GM19239 (cell line): ENCODE measurements at regions not wholly inside any gene's neighbourhood (a gene's known extent, or its start where the extent isn't known, plus 50 kb on each side); places are given as distances from the start of the nearest gene placed in this dataset.
A peak's percentile ranks its signal among the peaks of the same experiment; 100 is the strongest.

Experiments
- DNase-seq: peaks from one replicate; pipeline ENCODE4 v3.0.0; 2011; ENCODE audit warnings: low spot score; ENCODE audit not compliant: insufficient read length
- FAIRE-seq: peaks from 2 replicates; lab custom pipeline; 2011; peaks lifted over from hg19 to GRCh38; lab: Jason Lieb, UNC

DNA sequence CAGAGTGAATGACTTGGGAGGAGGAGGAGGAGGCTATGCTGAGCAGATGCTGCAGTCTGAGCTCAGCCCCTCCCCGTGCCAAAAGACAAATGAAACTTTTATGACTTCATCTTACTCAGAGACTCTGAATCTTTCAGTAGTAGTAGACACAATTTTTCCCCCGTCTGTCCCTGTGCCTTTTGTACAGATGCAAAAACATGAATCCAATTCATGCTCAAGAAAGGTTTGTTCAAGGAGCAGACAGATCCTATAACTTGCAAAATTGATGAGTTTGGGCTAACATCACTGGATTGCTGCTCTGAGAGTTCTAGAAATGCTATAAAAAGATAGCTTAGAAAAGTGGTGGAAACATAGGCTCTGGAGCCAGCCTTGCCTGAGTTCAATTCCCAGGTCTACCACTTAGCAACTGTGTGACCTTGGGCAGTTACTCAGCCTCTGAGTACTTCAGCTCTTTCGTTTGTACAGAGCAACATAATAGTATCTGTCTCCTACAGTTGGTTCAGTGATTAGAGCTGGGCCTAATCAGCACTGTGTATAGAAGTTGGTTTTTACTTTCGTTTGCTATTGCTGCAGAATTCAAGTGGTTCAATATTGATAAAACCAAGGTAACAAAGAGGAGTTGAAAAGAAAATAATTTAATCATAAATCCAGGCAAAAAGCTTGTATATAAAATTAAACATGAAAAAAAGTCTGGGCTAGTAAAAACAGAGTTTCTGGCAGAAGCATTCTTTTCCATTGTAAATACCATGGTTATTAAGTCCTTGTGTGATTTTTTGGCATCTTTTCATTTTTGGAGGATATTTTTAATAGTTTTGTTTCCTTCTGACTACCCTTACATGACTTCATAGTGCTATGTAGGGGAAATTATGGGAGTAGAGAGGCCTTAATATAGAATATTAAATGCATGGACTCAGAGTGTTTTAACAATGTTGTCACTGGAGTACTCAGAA lies 174.2 kb upstream of the ZNF32 start:
- DNase-seq (no peak), FAIRE-seq (no peak)

DNA sequence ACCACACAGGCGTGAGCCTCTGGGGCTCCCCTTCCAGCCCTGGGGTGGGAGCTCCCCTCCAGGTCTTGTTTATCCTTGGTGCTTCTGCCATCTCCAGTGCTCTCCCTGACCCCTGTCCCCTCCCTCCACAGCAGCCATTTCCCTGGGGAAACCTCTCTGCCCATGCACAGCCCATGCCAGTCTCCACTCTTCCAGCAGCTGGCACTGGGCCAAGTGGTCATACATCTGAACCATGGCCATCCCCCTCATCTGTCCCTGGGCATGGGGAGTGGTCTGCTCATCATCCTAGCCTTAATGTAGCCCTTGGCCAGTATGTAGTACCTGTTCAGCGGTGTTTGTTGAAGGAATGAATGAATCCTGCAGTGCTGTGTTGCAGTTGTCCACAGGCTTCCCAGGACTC lies 172.4 kb upstream of the ZNF32 start:
- FAIRE-seq (no peak), DNase-seq (no peak)

DNA sequence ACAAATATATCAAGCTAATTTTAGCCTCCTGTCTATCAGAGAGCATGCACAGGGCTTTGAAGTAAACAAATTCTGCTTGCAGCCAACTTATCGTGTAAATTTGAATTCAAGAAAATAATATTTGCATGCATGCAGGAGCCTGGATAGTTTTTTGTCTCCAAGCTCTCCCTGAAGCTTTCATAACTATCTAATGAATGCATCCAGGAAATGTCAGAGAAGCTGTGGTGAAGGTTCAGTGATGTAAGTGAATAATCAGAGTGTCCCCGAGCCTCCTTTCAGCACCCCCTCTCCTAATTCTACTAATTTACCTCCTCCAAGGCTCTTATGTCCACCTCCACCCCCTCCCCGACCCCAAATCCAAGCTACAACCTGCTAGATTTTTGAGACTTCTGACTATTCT lies 172.0 kb upstream of the ZNF32 start:
- DNase-seq (no peak), FAIRE-seq (no peak)

DNA sequence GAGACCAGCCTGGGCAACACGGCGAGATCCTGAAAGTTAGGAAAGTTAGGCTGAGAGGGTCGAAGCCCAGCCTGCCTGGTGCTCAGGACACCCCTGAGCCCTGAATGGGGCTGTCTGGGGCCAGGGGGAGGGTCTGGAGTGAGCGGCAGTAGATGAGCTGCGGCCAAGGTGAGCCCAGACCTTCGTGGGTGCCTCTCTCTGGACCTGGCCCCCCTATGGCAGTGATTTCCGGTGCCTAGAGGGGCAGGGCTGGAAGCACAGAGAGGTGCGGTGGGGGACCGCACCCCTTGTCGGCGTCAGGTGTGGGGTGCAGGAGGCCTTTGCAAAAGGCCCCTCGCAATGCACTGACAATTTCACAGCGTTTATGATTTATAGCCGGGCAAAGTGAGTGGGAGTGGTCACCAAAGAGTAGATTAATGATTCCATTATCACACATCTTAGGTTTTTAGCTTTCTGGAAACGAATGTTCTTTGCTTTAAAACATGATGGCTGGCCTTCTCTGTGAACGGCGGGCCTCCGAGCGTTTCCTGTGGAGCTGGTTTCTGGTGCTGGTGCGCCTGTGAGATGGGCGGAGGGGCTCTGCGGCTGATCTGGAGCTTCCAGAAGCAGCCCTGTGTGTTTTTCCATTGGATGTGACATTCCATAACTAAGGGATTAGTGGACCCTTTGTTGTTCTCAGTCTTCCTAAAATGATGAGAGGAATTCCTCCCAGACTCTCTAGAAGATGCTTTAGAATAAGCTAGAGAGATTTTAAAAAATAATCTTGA lies 171.0 kb upstream of the ZNF32 start:
- no peak for DNase-seq
- FAIRE-seq: no peak

DNA sequence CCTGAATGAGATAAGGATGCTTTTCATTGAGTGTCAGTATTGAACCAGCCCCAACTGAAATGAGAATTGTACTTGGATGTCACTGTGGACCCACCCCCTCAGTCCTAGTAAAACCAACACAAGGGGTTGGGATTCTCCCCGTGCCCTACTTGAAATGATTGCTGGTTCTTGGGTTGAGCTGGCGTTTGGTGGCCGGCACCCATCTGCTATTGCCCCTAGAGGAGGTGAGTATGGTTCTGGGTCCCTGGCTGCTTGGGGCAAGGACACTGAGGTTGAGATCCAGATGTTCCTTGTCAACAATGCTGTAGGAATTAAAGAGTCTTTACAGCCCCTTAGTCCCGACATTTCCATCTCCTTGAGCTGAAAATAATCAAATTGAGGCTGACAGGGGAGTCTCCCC lies 170.0 kb upstream of the ZNF32 start:
- DNase-seq: no peak
- no peak for FAIRE-seq

DNA sequence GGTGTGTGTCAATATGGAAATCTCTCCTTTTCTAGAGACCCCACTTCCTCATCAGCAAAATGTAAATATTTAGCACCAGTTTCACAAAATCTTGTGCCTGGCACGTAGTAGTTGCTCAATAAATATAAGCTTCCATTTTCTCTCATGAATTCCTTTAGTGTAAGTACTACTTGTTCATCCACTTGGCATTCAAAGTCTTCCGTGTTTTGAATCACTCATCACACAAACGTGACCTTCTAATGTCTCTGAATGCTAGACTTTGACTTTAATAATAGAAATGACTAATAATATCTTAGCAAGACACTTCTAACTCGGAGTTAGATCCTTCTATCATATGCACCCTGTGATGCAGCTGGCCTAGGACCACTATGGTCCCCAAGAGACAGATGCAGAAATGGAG lies 168.7 kb upstream of the ZNF32 start:
- FAIRE-seq: no peak
- DNase-seq: no peak

DNA sequence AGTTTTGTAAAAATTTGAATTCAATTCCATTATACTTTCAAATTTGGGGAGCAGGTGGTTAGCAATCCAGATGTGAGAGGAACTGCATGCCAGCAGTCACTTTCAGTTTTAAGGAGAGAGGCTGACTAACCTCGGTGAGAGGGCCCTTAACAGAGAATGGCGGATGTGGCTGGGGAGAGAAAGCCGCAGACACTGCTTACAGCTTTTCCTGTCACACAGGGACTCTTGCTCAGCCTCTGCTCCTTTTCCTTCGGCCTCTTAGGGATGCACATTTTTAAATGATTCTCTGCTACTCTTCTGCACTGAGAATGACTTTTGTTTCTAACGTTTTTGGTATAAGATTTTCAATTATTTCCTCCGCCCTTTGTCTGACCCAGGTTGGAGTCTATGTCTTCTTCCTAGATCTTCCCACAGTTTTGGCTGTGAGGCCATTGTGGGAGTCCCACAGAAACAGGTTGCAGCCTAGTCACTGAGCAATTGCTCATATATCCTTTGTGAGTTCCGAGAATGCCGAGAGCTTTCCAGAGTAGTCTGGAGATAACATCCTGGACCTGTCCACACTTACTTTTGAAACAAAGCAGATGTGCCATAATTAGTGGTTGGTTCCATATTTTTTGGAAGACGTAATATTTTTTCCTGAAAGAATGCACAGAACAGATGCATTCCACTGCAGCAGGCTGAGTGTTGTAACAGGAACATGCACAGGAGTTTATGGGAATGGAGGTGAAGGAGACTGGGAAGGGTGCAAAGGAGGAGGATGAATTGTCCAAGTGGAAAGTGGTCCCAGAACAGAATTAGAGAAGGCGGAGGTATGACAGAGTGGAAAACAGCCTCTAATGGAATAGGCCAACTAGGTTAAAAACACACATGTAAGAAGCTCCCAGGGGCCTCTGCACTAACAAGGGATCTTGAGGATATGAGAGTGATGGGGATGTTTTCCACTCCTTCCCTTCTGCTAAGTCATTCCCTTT lies 168.0 kb upstream of the ZNF32 start:
- peak; percentile 51 for DNase-seq
- FAIRE-seq: peak; percentile 80

DNA sequence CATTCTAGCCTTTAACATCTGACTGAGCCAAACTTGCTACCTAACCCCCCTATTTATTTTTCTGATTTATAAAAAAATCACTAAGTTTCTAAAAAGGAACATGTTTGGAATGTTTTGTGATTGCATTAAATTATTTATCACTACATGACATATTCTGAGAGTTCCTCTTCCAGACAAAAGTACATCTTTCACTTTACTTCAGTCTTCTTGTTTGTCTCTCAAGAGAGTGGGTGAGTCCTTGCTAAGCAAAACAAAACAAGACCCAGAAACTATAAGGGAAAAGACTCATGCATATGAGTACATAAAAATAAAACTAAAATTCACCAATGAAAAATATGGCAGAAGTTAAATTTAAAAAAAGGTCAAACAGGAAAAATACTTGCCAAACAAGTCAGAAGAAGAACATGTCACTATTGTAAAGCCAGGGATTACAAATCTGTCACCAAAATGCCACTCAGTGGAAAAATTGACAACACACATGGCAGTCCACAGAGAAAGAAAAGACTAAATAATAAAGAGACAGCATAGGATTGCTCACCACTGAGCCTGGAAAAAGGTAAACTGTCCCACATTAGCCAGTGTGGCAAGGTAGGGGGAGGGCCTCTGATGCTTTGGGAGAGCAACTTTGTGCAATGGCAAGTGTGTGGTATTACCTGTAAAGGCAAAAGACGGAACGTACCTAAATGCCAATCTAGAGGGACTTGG lies 166.7 kb upstream of the ZNF32 start:
- FAIRE-seq: no peak
- DNase-seq: no peak

DNA sequence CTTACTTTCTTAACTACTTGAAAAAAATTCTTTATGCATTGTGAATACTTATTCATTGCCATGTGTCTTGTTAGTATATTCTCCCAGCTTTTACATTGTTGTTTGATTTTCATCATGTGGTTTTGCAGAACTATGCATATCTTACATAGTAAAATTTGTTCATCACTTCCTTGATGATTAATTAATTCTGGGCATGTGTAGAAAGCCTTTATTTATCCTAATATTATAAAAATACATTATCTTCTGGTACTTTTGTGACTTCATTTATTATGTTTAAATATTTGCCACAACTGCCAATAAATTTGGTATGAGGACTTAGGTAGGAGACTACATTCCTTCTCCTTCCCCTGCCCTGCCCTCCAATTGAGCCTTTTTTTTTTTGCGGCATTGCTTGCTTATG lies 166.0 kb upstream of the ZNF32 start:
- FAIRE-seq: no peak
- DNase-seq: no peak

DNA sequence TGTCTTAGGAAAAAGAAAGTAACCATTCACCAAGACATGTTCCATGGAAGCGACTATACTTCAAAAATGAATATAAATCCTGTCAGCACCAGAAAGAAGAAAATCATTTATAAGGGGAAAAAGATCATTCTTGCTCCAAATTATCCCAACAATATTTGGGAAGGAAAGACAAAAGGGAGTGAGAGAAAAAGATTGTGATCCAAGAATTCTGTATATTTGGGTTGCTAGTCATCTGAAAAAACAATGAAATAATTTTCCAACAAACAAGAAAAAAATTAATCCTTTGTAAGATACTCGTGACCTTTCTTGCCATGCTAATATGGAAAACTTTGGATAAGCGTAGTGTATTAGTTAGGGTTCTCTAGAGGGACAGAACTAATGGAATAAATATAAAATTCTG lies 163.2 kb upstream of the ZNF32 start:
- FAIRE-seq (no peak), DNase-seq (no peak)

DNA sequence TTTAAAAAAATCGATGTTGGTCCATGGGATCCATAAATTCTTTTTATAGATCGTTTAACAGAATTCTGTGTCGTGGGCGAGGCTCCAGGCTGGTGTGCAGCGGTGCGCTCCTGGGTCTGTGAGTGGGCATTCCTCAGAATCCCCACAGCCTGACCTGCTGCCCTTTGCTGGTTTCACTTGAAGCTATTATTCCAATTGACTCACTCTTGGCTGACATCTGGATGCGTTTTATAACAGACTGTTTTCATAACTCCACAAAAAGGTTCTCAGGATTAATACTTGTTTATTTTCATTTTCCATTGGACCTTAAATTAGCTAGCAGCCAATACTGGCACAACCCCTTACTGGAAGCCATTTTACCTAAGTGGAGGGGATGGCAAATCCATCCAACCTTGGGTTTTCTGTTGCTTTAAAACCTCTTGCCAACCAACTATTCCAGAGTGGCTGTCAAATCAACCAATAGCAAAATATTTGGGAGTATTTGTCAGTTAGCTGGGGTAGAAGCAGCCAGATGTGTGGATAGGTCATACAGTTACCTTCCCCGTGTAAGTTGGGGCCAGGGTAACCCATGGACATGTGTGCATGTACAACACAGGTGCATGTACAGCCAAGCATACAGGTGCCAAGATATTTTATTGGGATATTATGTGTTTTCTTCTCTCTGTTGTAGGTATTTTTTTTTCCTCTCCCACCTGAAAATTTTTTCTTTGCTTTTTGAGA lies 160.7 kb upstream of the ZNF32 start:
- no peak for DNase-seq

DNA sequence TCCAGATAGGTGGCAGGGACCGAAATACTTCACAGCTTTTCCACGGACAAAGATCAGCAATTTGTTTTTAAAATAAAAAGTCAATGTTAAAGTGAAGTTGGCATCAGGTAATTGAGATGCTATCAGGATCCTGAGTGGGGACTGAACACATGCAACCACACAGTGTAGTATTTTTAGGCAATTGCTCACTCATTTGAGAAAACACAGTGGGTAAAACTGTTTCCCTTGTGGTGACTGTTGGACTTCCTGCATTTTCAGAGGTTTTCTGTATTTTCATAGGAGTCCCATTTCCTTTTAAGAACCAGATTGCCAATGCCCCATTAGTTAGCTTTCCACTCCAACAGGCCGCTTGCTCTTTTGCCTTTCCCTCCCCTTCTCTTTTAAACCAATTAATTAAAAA lies 159.5 kb upstream of the ZNF32 start:
- DNase-seq (no peak), FAIRE-seq (no peak)

More for the DNA sequence above, 160.7 kb upstream of the ZNF32 start:
- FAIRE-seq: no peak

DNA sequence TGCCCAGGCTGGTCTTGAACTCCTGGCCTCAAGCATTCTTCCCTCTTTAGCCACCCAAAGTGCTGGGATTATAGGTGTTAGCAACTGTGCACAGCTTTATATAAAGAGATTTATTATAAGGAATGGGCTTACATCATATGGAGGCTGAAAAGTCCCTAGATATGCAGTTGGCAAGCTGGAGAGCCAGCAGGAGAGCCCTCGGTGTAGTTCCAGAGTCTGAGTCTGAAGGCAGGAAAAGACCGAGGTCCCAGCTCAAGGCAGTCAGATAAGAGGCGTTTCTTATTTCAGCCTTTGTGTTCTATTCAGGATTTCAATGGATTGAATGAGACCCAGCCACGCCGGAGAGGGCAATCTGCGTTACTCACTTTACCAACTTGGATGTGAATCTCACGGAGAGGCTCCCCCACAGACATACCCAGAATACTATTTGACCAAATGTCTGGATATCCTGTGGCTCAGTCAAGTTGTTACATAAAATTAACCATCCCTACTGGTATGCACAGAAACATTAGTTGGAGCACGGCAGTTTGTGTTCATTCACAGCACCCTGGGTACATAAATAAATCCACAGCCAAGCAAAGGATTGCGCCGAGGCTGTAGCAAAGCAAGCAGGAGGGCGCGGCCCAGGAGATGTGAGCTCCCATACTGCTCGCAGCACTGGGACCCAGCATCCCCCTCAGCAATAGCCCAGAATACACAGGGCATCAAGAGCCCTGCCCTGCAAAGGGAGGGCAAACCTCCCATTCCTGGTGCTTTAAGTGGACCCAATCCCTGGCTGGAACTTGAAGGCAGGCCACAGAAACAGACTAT lies 158.4 kb upstream of the ZNF32 start:
- no peak for FAIRE-seq
- no peak for DNase-seq

DNA sequence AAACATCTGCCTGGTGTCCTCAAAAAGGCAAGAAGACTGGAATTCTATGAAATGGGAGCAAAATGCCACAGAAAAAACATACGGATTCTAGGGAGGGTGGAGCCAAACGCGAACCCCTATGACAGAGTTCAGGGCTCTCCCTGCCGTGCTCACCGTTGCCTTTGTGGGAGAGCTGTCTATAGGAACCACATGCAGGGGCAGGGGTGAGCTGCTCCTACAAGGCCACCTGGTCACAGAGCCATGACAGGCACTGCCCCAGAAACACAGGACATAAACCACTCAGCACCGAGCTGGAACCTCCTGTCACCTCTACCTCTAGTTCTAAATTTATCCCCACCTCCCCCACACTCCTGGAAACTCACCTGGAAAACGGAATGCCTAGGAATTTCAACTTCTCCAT lies 155.1 kb upstream of the ZNF32 start:
- FAIRE-seq: no peak
- DNase-seq: no peak

DNA sequence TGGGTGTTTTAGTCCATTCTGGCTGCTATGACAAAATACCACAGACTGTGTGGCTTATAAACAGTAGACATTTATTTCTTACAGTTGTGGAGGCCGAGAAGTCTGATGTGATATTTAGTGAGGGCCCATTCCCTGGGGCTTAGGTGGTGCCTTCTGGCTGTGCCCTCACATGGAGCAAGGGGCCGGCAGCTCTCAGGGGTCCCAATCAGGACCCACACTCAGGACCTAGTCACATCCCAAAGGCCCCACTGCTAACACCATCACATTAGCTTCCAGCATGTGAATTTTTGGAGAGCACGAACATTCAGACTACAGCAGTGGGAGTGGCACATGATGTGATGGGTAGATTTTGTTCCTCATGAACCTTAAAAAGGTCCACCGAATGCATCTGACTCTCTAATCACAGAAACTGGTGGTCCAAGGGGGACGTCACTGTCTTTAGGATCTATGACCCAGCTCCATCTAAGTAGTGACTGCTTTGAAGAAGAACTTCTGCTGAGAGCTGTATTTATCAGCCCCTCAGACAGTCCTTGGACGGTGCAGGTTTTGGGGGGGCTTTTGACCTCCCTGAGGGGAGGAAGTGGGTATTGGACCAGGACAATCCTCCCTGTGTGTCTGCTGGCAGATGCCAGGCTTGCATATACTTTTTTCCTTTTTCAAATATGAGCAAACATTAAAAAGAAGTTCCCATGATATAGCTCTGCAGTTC lies 154.5 kb upstream of the ZNF32 start:
- no peak for DNase-seq
- no peak for FAIRE-seq

DNA sequence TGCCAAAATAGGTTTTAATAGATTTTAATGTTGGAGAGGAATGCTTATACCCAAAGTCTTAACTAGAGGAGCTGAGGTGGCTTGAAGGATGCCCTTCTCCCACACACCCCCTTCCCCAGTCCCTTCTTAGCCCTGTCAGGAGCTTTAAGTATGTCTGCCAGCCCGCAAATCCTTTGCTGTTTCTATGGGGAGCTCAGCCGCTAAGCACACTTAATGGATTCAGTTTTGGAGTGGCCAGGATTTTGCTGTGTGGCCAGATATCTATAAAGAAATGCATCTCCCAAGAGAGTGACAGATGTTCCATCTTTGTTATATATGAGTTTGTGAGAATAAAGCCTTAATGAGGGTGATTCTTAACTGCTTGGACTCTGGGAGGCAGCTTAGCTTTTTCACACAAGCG lies 152.9 kb upstream of the ZNF32 start:
- no peak for FAIRE-seq

DNA sequence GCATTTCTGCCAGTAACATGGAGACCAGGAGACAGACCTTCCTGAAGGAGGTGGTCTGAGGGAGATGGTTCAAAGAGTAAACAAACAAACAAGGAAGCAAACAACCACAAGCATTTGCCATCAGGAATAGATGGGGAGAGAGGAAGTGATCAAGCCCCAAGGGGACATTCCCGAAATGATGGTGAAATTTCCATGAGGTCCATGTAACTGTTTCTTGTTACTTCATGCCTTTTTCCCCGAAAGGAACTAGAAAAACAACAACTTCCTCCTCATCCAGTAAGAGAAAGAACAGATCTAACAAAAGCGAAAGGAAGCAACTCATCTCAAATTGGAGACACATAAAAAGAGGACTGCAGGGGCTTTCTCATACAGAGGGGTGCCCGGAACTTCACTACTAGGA lies 152.5 kb upstream of the ZNF32 start:
- FAIRE-seq: no peak
- DNase-seq: no peak

More for the DNA sequence above, 152.9 kb upstream of the ZNF32 start:
- DNase-seq: no peak

DNA sequence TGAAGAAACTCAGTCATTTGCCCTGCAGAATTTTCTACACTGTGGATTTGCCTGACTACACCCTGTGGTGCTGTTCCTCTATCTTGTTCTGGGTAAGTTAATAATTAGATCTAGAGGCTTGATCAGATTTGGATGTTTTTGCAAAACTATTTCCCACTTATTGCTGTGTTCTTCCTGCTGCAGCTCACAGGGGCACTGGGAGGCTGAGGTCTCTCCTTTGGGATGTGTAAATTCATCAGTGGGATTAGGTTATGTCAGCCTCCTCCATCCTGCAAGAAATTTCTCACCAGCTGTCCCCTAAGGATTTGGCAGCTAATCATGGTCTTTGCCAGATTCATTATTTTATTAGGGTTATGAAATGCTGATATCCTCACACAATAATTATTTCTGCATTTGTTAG lies 148.1 kb upstream of the ZNF32 start:
- no peak for DNase-seq

More for the DNA sequence above, 148.1 kb upstream of the ZNF32 start:
- no peak for FAIRE-seq
